ENCODE measurements at regions not wholly inside any gene's neighbourhood (a gene's known extent, or its start where the extent isn't known, plus 50 kb on each side); places are given as distances from the start of the nearest gene placed in this dataset.

DNA sequence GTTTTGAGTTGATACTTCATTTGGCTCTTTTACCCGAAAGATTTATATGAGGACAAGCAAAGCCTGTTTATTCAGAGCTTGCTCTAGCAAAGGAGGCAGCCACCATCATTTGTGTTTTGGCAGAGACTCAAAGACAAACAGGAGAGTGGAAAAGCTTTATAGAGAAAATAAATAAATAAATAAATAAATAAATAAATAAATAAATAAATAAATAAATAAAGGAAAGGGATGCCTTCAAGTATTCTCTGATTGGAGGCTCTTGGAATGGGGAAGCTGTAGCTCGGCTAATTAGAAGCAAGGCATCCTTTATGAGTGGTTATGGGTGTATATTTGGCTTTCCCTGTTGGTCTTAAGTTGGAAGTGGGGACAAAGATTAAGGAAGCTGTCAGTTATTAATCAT is 229.8 kb downstream of the RASSF9 start:
- Histone ChIP-seq H3K27me3 (no peaks in the 10 kb centered on the region), H3K4me1 (no peaks in the 10 kb centered on the region), H3K36me3 (no peaks in the 10 kb centered on the region), H3K27ac (no peak overlapping the region), H3K4me3 (no peak overlapping the region), H3K9me3 (no peaks in the 10 kb centered on the region)
- no peak for TF ChIP-seq EP300 (IDR thresholded peaks at IDR 0.05)
- no peak for TF ChIP-seq POLR2AphosphoS5 (IDR thresholded peaks at IDR 0.05)
- TF ChIP-seq POLR2A (IDR thresholded peaks at IDR 0.05), result no peak
- TF ChIP-seq, protein P1, sequence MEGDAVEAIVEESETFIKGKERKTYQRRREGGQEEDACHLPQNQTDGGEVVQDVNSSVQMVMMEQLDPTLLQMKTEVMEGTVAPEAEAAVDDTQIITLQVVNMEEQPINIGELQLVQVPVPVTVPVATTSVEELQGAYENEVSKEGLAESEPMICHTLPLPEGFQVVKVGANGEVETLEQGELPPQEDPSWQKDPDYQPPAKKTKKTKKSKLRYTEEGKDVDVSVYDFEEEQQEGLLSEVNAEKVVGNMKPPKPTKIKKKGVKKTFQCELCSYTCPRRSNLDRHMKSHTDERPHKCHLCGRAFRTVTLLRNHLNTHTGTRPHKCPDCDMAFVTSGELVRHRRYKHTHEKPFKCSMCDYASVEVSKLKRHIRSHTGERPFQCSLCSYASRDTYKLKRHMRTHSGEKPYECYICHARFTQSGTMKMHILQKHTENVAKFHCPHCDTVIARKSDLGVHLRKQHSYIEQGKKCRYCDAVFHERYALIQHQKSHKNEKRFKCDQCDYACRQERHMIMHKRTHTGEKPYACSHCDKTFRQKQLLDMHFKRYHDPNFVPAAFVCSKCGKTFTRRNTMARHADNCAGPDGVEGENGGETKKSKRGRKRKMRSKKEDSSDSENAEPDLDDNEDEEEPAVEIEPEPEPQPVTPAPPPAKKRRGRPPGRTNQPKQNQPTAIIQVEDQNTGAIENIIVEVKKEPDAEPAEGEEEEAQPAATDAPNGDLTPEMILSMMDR (IDR thresholded peaks at IDR 0.05), result no peak
- 63% methylated on average over 1 of the region's 2 CpGs for WGBS
- DNase-seq (ENCODE audit: low spot score in 2 of 2), result no peak

DNA sequence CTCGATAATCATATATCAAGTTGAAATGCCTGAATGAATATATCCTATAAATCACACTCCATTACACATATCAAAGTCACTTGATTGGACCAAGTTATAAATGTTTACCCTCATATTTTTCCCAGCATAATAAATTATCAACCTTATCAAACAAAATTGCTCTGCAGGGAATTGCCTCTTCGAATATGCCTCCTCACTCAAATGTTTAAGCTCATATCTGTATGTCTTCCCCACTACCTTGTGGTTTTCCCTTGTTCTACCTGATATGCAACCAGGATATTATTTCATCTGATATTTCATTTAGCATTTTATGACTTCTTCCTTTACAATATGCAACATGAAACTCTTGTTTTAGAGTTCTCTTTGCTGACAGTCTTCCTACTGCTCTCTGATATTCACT is 226.4 kb downstream of the RASSF9 start:
- Histone ChIP-seq H3K4me1 (no peaks in the 10 kb centered on the region), H3K9me3 (peaks cover 4% of the 10 kb centered on the region), H3K4me3 (no peak overlapping the region), H3K27ac (no peak overlapping the region), H3K27me3 (no peaks in the 10 kb centered on the region), H3K36me3 (no peaks in the 10 kb centered on the region)
- no peak for DNase-seq (ENCODE audit: low spot score in 2 of 2)
- TF ChIP-seq, protein P1 (IDR thresholded peaks at IDR 0.05), result no peak
- TF ChIP-seq EP300 (IDR thresholded peaks at IDR 0.05), result no peak
- 80% methylated on average over 2 of the region's 2 CpGs for WGBS

DNA sequence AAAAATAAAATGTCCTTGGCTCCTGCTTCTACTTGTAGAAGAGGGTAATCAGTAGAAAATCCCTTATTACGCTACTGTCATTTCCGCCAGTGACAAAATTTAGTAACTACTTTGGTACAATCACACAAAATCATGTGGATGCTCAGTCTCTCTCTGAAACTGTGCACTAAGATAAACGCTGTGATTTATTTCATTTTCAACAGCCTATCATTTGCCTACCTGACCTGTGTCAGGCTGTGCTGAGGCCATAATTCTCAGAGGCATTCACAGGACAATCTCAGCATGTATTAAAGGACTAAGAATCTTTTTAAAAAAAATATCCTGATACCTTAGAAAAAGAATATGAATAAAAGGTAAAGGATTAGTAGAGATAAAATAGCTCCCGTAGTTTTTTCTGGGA is 226.0 kb downstream of the RASSF9 start:
- 80% methylated on average over 4 of the region's 4 CpGs for WGBS
- H3K4me1 ChIP-seq, result no peaks in the 10 kb centered on the region
- H3K4me3 ChIP-seq, result no peak overlapping the region
- no peaks in the 10 kb centered on the region for H3K27me3 ChIP-seq
- TF ChIP-seq, protein P1 (IDR thresholded peaks at IDR 0.05), result no peak
- TF ChIP-seq POLR2A (IDR thresholded peaks at IDR 0.05), result no peak
- no peak for TF ChIP-seq EP300 (IDR thresholded peaks at IDR 0.05)
- no peak for TF ChIP-seq POLR2AphosphoS5 (IDR thresholded peaks at IDR 0.05)
- no peak overlapping the region for H3K27ac ChIP-seq
- peaks cover 4% of the 10 kb centered on the region for H3K9me3 ChIP-seq
- DNase-seq (ENCODE audit: low spot score in 2 of 2), result no peak
- no peaks in the 10 kb centered on the region for H3K36me3 ChIP-seq

DNA sequence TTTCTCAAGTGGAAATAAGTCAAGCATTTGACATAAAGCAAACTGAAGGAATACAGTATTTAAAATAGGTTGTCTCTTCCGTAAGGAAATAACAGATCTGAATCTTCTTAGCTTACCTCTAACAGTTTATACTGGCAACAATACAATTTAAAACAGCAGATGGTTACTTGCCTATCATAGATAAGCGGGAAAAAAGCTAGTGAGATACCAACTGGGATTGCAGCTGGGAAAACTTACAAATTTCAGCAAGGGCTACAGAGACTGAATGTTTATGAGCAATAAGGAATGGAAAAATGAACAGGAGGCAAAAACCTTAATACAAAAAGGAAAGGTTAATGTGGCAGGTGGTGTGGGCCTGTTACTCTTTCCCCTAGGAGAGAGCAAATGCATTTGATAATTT is 220.0 kb downstream of the RASSF9 start:
- no peaks in the 10 kb centered on the region for H3K4me1 ChIP-seq
- no peaks in the 10 kb centered on the region for H3K36me3 ChIP-seq
- DNase-seq (ENCODE audit: low spot score in 2 of 2), result no peak
- no peak overlapping the region for H3K4me3 ChIP-seq
- TF ChIP-seq POLR2AphosphoS5 (IDR thresholded peaks at IDR 0.05) (no peak), POLR2A (IDR thresholded peaks at IDR 0.05) (no peak), EP300 (IDR thresholded peaks at IDR 0.05) (no peak)
- TF ChIP-seq, protein P1 (IDR thresholded peaks at IDR 0.05), result no peak
- WGBS, result 87% methylated on average over 2 of the region's 2 CpGs
- peaks cover 4% of the 10 kb centered on the region for H3K9me3 ChIP-seq
- H3K27me3 ChIP-seq, result no peaks in the 10 kb centered on the region
- no peak overlapping the region for H3K27ac ChIP-seq

DNA sequence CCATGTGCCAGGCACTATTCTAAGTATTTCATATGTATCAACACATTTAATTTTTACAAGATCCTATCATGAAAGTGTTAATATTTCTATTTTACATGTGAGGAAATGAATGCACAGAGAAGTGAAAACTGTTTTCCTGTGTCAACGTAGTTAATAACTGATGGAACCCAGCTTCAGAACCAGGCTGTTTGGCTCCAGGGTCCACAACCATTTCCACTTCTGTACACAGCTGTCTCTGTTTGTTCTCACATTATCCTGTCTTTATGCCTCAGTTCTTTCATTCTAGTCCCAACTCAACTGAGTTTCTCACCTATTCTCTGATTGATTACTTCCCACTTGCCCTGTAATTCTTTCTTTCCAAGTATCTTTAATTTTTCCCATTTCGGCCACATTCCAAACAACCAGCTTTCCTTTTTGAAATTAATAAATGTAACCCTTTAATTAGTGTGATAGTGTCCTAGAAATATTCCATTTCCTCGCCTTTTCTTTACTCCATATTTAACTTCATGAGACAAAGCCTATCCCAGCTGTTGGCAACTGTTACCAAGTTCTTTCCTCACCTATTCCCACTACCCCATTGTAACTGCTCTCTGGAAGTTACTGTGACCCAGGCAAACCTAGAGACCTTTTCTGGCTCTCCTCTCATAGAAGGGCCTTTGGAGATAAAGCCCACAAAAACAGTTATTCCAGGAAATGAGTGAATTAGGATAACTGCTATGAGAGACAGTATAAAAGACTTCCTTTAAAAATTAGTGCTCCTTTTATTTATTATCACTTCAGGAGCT is 218.7 kb downstream of the RASSF9 start:
- 79% methylated on average over 3 of the region's 3 CpGs for WGBS
- Histone ChIP-seq H3K27ac (no peak overlapping the region), H3K4me1 (no peaks in the 10 kb centered on the region), H3K36me3 (no peaks in the 10 kb centered on the region), H3K4me3 (no peak overlapping the region), H3K9me3 (peaks cover 1% of the 10 kb centered on the region), H3K27me3 (no peaks in the 10 kb centered on the region)
- no peak for DNase-seq (ENCODE audit: low spot score in 2 of 2)
- TF ChIP-seq POLR2AphosphoS5 (IDR thresholded peaks at IDR 0.05), result no peak
- no peak for TF ChIP-seq POLR2A (IDR thresholded peaks at IDR 0.05)
- no peak for TF ChIP-seq EP300 (IDR thresholded peaks at IDR 0.05)
- TF ChIP-seq, protein P1 (IDR thresholded peaks at IDR 0.05), result no peak

Measured in suprapubic skin (tissue), 4 donors.